Urinary bladder (tissue), 3 donors: ENCODE measurements at regions not wholly inside any gene's neighbourhood (a gene's known extent, or its start where the extent isn't known, plus 50 kb on each side); places are given as distances from the start of the nearest gene placed in this dataset.
A peak's percentile ranks its signal among the peaks of the same experiment; 100 is the strongest.

Source experiments
- DNase-seq: peaks from one replicate; pipeline ENCODE4 v3.0.0-alpha.2; 2015; ENCODE audit errors: extremely low spot score
- H3K27ac ChIP-seq: one replicate; pipeline ENCODE4 v1.5.1; 2013; ENCODE audit warnings: low read depth, mild to moderate bottlenecking, moderate library complexity
- H3K36me3 ChIP-seq: one replicate; pipeline ENCODE4 v1.6.1; 2013; ENCODE audit warnings: mild to moderate bottlenecking, moderate library complexity; ENCODE audit not compliant: insufficient read depth
- H3K4me1 ChIP-seq: one replicate; pipeline ENCODE4 v1.6.1; 2013; ENCODE audit warnings: mild to moderate bottlenecking, moderate library complexity; ENCODE audit not compliant: insufficient read depth
- H3K4me3 ChIP-seq: one replicate; pipeline ENCODE4 v1.5.1; 2013; ENCODE audit warnings: low read depth, low read length
- WGBS: extraction: QIAGEN DNeasy Blood & Tissue Kit; methylation state at CpG from one replicate; pipeline ENCODE4 v1.1.7; 2013; 5-methylcytosine and 5-hydroxymethylcytosine counted together
- donor health status: healthy with polysubstance abuse.
- donor health status: healthy.

GRCh38 chr10:10818082-10818481 is 199.6 kb upstream of the CELF2 start:
- Histone ChIP-seq H3K36me3 (no peaks in the 10 kb centered on the region), H3K4me1 (no peaks in the 10 kb centered on the region), H3K4me3 (no peak overlapping the region), H3K27ac (no peak overlapping the region)
- no peak for DNase-seq
- 64% methylated on average over 2 of the region's 2 CpGs for WGBS

GRCh38 chr10:10819206-10819856 is 198.3 kb upstream of the CELF2 start:
- 62% methylated on average over 7 of the region's 7 CpGs for WGBS
- Histone ChIP-seq H3K27ac (no peak overlapping the region), H3K36me3 (no peaks in the 10 kb centered on the region), H3K4me1 (no peaks in the 10 kb centered on the region), H3K4me3 (no peak overlapping the region)
- no peak for DNase-seq

- DNase-seq = no peak
- Histone ChIP-seq H3K36me3 (no peaks in the 10 kb centered on the region), H3K4me3 (no peak overlapping the region), H3K27ac (peak overlapping the region; percentile 19), H3K4me1 (no peaks in the 10 kb centered on the region)
- WGBS = 68% methylated on average over 6 of the region's 6 CpGs
These were observed 195.7 kb upstream of the CELF2 start for GRCh38 chr10:10821926-10822325.

GRCh38 chr10:10824591-10825148 is 193.0 kb upstream of the CELF2 start:
- 19% methylated on average over 8 of the region's 8 CpGs for WGBS
- no peak overlapping the region for H3K4me3 ChIP-seq
- no peaks in the 10 kb centered on the region for H3K4me1 ChIP-seq

GRCh38 chr10:10826125-10826524 is 191.5 kb upstream of the CELF2 start:
- WGBS = 40% methylated on average over 1 of the region's 1 CpG
- Histone ChIP-seq H3K36me3 (no peaks in the 10 kb centered on the region), H3K27ac (no peak overlapping the region), H3K4me3 (no peak overlapping the region), H3K4me1 (no peaks in the 10 kb centered on the region)
- DNase-seq = no peak

More at GRCh38 chr10:10824591-10825148, 193.0 kb upstream of the CELF2 start:
- peak overlapping the region; percentile 45 for H3K27ac ChIP-seq
- no peaks in the 10 kb centered on the region for H3K36me3 ChIP-seq
- no peak for DNase-seq

- no peak for DNase-seq
- Histone ChIP-seq H3K27ac (no peak overlapping the region), H3K36me3 (no peaks in the 10 kb centered on the region), H3K4me1 (no peaks in the 10 kb centered on the region), H3K4me3 (no peak overlapping the region)
These were observed 189.0 kb upstream of the CELF2 start for GRCh38 chr10:10828623-10829022.

- 59% methylated on average over 2 of the region's 2 CpGs for WGBS
- H3K4me3 ChIP-seq = no peak overlapping the region
- no peaks in the 10 kb centered on the region for H3K4me1 ChIP-seq
- no peaks in the 10 kb centered on the region for H3K36me3 ChIP-seq
- no peak overlapping the region for H3K27ac ChIP-seq
- DNase-seq = no peak
These were observed 188.1 kb upstream of the CELF2 start for GRCh38 chr10:10829576-10829975.

- no peaks in the 10 kb centered on the region for H3K36me3 ChIP-seq
- no peak for DNase-seq
- H3K27ac ChIP-seq = no peak overlapping the region
- H3K4me3 ChIP-seq = no peak overlapping the region
- H3K4me1 ChIP-seq = no peaks in the 10 kb centered on the region
- WGBS = 19% methylated on average over 6 of the region's 6 CpGs
These were observed 187.2 kb upstream of the CELF2 start for GRCh38 chr10:10830293-10830986.

GRCh38 chr10:10831085-10831484 is 186.6 kb upstream of the CELF2 start:
- Histone ChIP-seq H3K4me1 (no peaks in the 10 kb centered on the region), H3K36me3 (no peaks in the 10 kb centered on the region), H3K4me3 (no peak overlapping the region), H3K27ac (no peak overlapping the region)
- DNase-seq = no peak
- WGBS = 71% methylated on average over 8 of the region's 8 CpGs

- H3K36me3 ChIP-seq = no peaks in the 10 kb centered on the region
- no peak overlapping the region for H3K27ac ChIP-seq
- H3K4me3 ChIP-seq = no peak overlapping the region
- H3K4me1 ChIP-seq = no peaks in the 10 kb centered on the region
- 95% methylated on average over 6 of the region's 6 CpGs for WGBS
- no peak for DNase-seq
These were observed 183.7 kb upstream of the CELF2 start for GRCh38 chr10:10833955-10834354.

- H3K27ac ChIP-seq = no peak overlapping the region
- 74% methylated on average over 1 of the region's 1 CpG for WGBS
- no peak for DNase-seq
- no peak overlapping the region for H3K4me3 ChIP-seq
- no peaks in the 10 kb centered on the region for H3K36me3 ChIP-seq
- no peaks in the 10 kb centered on the region for H3K4me1 ChIP-seq
These were observed 173.4 kb upstream of the CELF2 start for GRCh38 chr10:10844251-10844650.

- Histone ChIP-seq H3K4me1 (no peaks in the 10 kb centered on the region), H3K4me3 (no peak overlapping the region), H3K36me3 (no peaks in the 10 kb centered on the region), H3K27ac (no peak overlapping the region)
- peak; percentile 47 for DNase-seq
- 25% methylated on average over 2 of the region's 2 CpGs for WGBS
These were observed 172.5 kb upstream of the CELF2 start for GRCh38 chr10:10845185-10845584.

- no peak overlapping the region for H3K4me3 ChIP-seq
These were observed 171.7 kb upstream of the CELF2 start for GRCh38 chr10:10845826-10846503.

GRCh38 chr10:10846504-10846900 is 171.2 kb upstream of the CELF2 start:
- Histone ChIP-seq H3K27ac (no peak overlapping the region), H3K4me1 (no peaks in the 10 kb centered on the region), H3K4me3 (no peak overlapping the region), H3K36me3 (no peaks in the 10 kb centered on the region)
- 59% methylated on average over 3 of the region's 3 CpGs for WGBS
- no peak for DNase-seq

More at GRCh38 chr10:10845826-10846503, 171.7 kb upstream of the CELF2 start:
- Histone ChIP-seq H3K36me3 (no peaks in the 10 kb centered on the region), H3K27ac (no peak overlapping the region), H3K4me1 (no peaks in the 10 kb centered on the region)
- 81% methylated on average over 11 of the region's 11 CpGs for WGBS
- no peak for DNase-seq
